Keratinocyte (primary cell): ENCODE measurements at regions not wholly inside any gene's neighbourhood (a gene's known extent, or its start where the extent isn't known, plus 50 kb on each side); places are given as distances from the start of the nearest gene placed in this dataset.
"Not testable (repeated sequence)": the region's sequence is repeated elsewhere in the genome, so short reads cannot be mapped to it uniquely, and the experiment has no call there.

Experiments
- DNase-seq: peaks from one replicate; pipeline ENCODE4 v3.0.0-alpha.2; 2011; ENCODE audit warnings: low read depth, missing footprints, low spot score
- FAIRE-seq: peaks from 2 replicates; lab custom pipeline; 2011; peaks lifted over from hg19 to GRCh38; lab: Jason Lieb, UNC
- H2AFZ ChIP-seq: 2 replicates; pipeline ENCODE4 v1.6.0; 2012; ENCODE audit warnings: low read length, control low read depth, inconsistent platforms; ENCODE audit not compliant: control insufficient read depth
- H3K27ac ChIP-seq: 2 replicates; pipeline ENCODE4 v1.5.1; 2011; ENCODE audit warnings: low read length; ENCODE audit not compliant: control insufficient read depth, insufficient read depth
- H3K27me3 ChIP-seq: 3 replicates; pipeline ENCODE4 v1.6.0; 2011; ENCODE audit warnings: low read length; ENCODE audit not compliant: control insufficient read depth, insufficient read depth; ENCODE audit errors: extremely low read depth
- H3K36me3 ChIP-seq, 2 experiments: 2 replicates in 1 of 2; 3 replicates in 1 of 2; pipeline ENCODE4 v1.5.1; 2011; ENCODE audit warnings: low read length in 2 of 2, mild to moderate bottlenecking in 1 of 2; ENCODE audit not compliant: control insufficient read depth in 2 of 2, insufficient read depth in 2 of 2; ENCODE audit errors: extremely low read depth in 1 of 2
- H3K4me1 ChIP-seq: 3 replicates; pipeline ENCODE4 v1.5.1; 2011; ENCODE audit warnings: low read length; ENCODE audit not compliant: control insufficient read depth, insufficient read depth; ENCODE audit errors: extremely low read depth
- H3K4me2 ChIP-seq: 3 replicates; pipeline ENCODE4 v1.6.0; 2011; ENCODE audit warnings: low read depth, low read length; ENCODE audit not compliant: control insufficient read depth, insufficient read depth; ENCODE audit errors: extremely low read depth
- H3K4me3 ChIP-seq, 3 experiments: fragments of 200-600 bp in 1 of 3; sonication (generic) in 1 of 3; 2 replicates in 2 of 3; 3 replicates in 1 of 3; pipeline ENCODE4 v1.5.1; 2011 to 2016; ENCODE audit warnings: low read length in 3 of 3, mild to moderate bottlenecking in 3 of 3, control low read depth in 2 of 3, inconsistent platforms in 1 of 3, low read depth in 1 of 3, mixed read lengths in 1 of 3, mixed run types in 1 of 3, moderate library complexity in 1 of 3; ENCODE audit not compliant: control insufficient read depth in 2 of 3, insufficient read depth in 2 of 3; ENCODE audit errors: extremely low read depth in 1 of 3
- H3K79me2 ChIP-seq: 2 replicates; pipeline ENCODE4 v1.6.0; 2012; ENCODE audit warnings: low read length; ENCODE audit not compliant: control insufficient read depth, insufficient read depth
- H3K9ac ChIP-seq: 3 replicates; pipeline ENCODE4 v1.6.0; 2011; ENCODE audit warnings: low read length; ENCODE audit not compliant: control insufficient read depth, insufficient read depth; ENCODE audit errors: extremely low read depth
- H3K9me1 ChIP-seq: 3 replicates; pipeline ENCODE4 v1.6.0; 2011; ENCODE audit warnings: low read length; ENCODE audit not compliant: control insufficient read depth, insufficient read depth; ENCODE audit errors: extremely low read depth
- H3K9me3 ChIP-seq: 2 replicates; pipeline ENCODE4 v1.5.1; 2012; ENCODE audit warnings: low read depth, low read length; ENCODE audit not compliant: control insufficient read depth
- H4K20me1 ChIP-seq: 3 replicates; pipeline ENCODE4 v1.6.0; 2011; ENCODE audit warnings: low read length; ENCODE audit not compliant: control insufficient read depth, insufficient read depth; ENCODE audit errors: extremely low read depth
- EZH2 ChIP-seq: IDR thresholded peaks from one replicate; pipeline ENCODE4 v1.6.1; 2012; ENCODE audit warnings: inconsistent platforms, mild to moderate bottlenecking, low read length, moderate library complexity
- dilution Hi-C: fragments of 300-500 bp; cut with MboI; formaldehyde crosslinking; loops from one replicate; pipeline ENCODE4 v1.7.0; 2020; ENCODE audit warnings: low sequenced_read_pairs; ENCODE audit not compliant: extremely low pct_ligation_motif_present
- TF ChIP-seq, protein P1 (sequence below), 3 experiments: IDR thresholded peaks in 1 of 3; conservative IDR thresholded peaks in 1 of 3; optimal IDR thresholded peaks in 1 of 3; 2 replicates in 2 of 3; 3 replicates in 1 of 3; pipeline versions ENCODE3 to v1.5.1; 2011; ENCODE audit warnings: low read length in 3 of 3, mild to moderate bottlenecking in 3 of 3, moderate library complexity in 2 of 3, control low read depth in 1 of 3, inconsistent platforms in 1 of 3; ENCODE audit not compliant: insufficient read depth in 2 of 3; ENCODE audit errors: extremely low read depth in 1 of 3

DNA sequence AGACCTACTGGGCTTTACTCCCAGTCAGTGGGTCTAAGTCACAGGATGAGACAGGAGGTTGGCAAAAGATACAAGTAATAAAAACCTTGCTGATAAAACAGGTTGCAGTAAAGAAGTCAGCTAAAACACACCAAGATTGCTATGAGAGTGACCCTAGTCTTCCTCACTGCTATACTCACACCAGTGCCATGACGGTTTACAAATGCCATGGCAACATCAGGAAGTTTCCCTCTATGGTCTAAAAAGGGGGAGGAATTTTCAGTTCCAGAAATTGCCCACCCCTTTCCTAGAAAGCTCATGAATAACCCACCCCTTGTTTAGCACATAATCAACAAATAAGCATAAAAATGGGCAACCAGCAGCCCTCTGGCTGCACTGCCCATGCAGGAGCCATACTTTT is 966.7 kb upstream of the ROBO1 start:
- Histone ChIP-seq H3K27ac (no peak overlapping the region), H3K4me2 (no peak overlapping the region)

DNA sequence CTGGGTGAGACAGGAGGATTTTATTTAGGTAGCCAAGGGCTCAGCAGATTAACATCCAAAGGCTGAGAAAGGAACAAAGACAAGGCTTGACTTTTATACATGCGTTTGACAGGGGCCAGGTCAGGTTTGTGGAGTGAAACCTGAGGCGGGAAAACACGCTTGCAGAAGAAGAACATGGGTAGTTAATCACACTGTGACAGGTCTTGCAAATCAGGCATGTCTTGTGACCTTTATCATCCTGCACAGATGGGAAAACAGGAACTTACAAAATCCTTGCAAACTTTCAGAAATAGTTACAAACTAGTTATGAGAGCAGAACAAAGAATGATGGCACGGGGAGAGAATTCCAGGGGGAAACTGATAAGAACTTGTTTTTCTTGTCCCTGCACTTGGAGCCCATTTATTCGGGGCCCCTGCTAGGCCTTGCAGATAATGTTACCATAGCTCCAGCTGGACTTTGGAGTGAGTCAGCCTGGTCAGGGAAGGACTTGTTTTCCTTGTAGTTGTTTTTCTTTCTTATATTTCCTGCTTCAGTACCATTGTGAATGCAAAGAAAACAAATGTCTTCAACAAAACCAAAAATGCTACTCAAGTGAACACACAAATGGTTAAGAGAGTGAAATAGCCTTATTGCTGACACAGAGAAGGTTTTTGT is 965.9 kb upstream of the ROBO1 start:
- no peak overlapping the region for H3K4me2 ChIP-seq
- no peak overlapping the region for H2AFZ ChIP-seq
- H3K4me3 ChIP-seq = no peak overlapping the region
- H3K36me3 ChIP-seq = no peaks in the 10 kb centered on the region
- no peaks in the 10 kb centered on the region for H3K79me2 ChIP-seq
- TF ChIP-seq, protein P1, sequence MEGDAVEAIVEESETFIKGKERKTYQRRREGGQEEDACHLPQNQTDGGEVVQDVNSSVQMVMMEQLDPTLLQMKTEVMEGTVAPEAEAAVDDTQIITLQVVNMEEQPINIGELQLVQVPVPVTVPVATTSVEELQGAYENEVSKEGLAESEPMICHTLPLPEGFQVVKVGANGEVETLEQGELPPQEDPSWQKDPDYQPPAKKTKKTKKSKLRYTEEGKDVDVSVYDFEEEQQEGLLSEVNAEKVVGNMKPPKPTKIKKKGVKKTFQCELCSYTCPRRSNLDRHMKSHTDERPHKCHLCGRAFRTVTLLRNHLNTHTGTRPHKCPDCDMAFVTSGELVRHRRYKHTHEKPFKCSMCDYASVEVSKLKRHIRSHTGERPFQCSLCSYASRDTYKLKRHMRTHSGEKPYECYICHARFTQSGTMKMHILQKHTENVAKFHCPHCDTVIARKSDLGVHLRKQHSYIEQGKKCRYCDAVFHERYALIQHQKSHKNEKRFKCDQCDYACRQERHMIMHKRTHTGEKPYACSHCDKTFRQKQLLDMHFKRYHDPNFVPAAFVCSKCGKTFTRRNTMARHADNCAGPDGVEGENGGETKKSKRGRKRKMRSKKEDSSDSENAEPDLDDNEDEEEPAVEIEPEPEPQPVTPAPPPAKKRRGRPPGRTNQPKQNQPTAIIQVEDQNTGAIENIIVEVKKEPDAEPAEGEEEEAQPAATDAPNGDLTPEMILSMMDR (optimal IDR thresholded peaks at IDR 0.05 in 1 of 3, IDR thresholded peaks at IDR 0.05 in 1 of 3, conservative IDR thresholded peaks at IDR 0.05 in 1 of 3; ENCODE audit: extremely low read depth in 1 of 3, insufficient read depth in 2 of 3, low read length in 3 of 3) = no peak
- TF ChIP-seq EZH2 = no peak
- no peaks in the 10 kb centered on the region for H3K9me1 ChIP-seq
- no peaks in the 10 kb centered on the region for H4K20me1 ChIP-seq
- DNase-seq (no peak), FAIRE-seq (peak; percentile 44)
- H3K9ac ChIP-seq = no peak overlapping the region
- no peaks in the 10 kb centered on the region for H3K4me1 ChIP-seq
- no peaks in the 10 kb centered on the region for H3K9me3 ChIP-seq
- H3K27me3 ChIP-seq = no peaks in the 10 kb centered on the region
- H3K27ac ChIP-seq = no peak overlapping the region
- dilution Hi-C loops = no loop called here

More for the DNA sequence above, 966.7 kb upstream of the ROBO1 start:
- Histone ChIP-seq H3K36me3 (no peaks in the 10 kb centered on the region), H3K9me1 (no peaks in the 10 kb centered on the region), H2AFZ (no peak overlapping the region), H3K9me3 (no peaks in the 10 kb centered on the region), H3K4me3 (no peak overlapping the region), H3K4me1 (no peaks in the 10 kb centered on the region), H3K9ac (no peak overlapping the region), H3K79me2 (no peaks in the 10 kb centered on the region), H3K27me3 (no peaks in the 10 kb centered on the region), H4K20me1 (no peaks in the 10 kb centered on the region)
- TF ChIP-seq EZH2 = no peak
- TF ChIP-seq, protein P1 (optimal IDR thresholded peaks at IDR 0.05 in 1 of 3, IDR thresholded peaks at IDR 0.05 in 1 of 3, conservative IDR thresholded peaks at IDR 0.05 in 1 of 3; ENCODE audit: extremely low read depth in 1 of 3, insufficient read depth in 2 of 3, low read length in 3 of 3) = no peak
- FAIRE-seq = no peak
- dilution Hi-C loops = no loop called here
- no peak for DNase-seq

DNA sequence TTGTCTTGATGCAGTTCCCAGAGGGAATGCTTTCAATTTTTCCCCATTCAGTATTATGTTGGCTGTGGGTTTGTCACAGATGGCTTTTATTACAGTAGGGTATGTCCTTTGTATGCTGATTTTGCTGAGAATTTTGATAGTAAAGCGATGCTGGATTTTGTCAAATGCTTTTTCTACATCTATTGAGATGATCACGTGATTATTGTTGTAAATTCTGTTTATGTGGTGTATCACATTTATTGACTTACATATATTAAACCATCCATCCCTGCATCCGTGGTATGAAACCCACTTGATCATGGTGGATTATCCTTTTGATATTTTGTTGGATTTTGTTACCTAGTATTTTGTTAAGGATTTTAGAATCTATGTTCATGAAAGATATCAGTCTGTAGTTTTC is 959.8 kb upstream of the ROBO1 start:
- H3K79me2 ChIP-seq, H3K9me3 ChIP-seq, H3K4me1 ChIP-seq, H3K4me2 ChIP-seq, H3K27ac ChIP-seq, H2AFZ ChIP-seq, H3K36me3 ChIP-seq, dilution Hi-C loops, FAIRE-seq, H3K9me1 ChIP-seq, H3K4me3 ChIP-seq, H4K20me1 ChIP-seq, H3K27me3 ChIP-seq, H3K9ac ChIP-seq, DNase-seq: not testable (repeated sequence)
